ENCODE measurements at regions not wholly inside any gene's neighbourhood (a gene's known extent, or its start where the extent isn't known, plus 50 kb on each side); places are given as distances from the start of the nearest gene placed in this dataset.

DNA sequence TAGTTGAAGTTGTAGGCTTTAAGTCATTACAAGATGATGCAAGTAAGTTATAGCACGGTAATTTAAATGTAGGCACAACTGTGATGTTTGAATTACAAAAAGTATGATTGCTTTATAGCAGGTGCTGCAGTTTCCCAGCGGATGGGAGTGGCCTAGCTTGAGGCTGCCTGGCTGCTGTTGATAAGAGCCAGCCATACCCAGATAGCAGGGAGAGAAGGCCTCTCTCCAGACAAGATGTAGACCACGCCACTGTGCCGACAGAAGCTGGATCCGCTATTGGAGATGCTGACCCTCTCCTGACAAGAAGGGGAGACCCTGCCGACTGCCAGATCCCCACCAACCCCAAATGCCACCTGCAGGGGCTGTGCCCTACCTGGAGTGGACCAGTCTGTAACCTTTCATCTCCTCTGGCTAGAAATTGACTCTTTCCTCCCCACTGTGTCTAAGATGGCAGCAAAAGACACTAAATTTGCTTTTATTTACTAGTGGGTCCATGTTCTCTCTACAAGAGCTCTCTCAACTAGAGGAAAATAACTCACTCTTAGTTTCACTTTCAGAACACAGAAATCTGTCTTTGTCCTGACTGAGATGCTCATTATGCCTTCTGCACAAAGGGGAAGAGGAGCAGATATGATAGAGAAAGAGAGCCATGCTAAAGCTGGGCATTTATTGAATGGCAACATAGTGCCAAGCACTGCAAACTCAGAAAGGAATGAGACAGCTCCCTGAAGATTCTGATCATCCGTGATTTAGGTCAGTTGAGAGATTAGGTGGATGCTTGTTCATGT, 127.9 kb downstream of the URB2 start:
- H3K36me3 Mint-ChIP-seq (ENCODE audit: low read depth) = no peaks in the 10 kb centered on the region
- H3K27me3 Mint-ChIP-seq = no peaks in the 10 kb centered on the region
- no peak overlapping the region for H3K27ac Mint-ChIP-seq
- peak; percentile 48 for ATAC-seq (replicated peaks)
- H3K9me3 Mint-ChIP-seq = no peaks in the 10 kb centered on the region
- H3K4me3 Mint-ChIP-seq = peak overlapping the region; percentile 10
- H3K4me1 Mint-ChIP-seq = peaks cover 6% of the 10 kb centered on the region

- Mint-ChIP-seq H3K27ac (no peak overlapping the region), H3K4me3 (no peak overlapping the region), H3K36me3 (ENCODE audit: low read depth) (no peaks in the 10 kb centered on the region)
Observed at GRCh38 chr1:229756666-229757065, 130.6 kb downstream of the URB2 start.

GRCh38 chr1:229757226-229757625, 131.2 kb downstream of the URB2 start:
- Mint-ChIP-seq H3K27me3 (peaks cover 4% of the 10 kb centered on the region), H3K4me3 (no peak overlapping the region), H3K36me3 (ENCODE audit: low read depth) (no peaks in the 10 kb centered on the region), H3K9me3 (no peaks in the 10 kb centered on the region), H3K27ac (no peak overlapping the region), H3K4me1 (peaks cover 6% of the 10 kb centered on the region)
- no peak for ATAC-seq (replicated peaks)

More at GRCh38 chr1:229756666-229757065, 130.6 kb downstream of the URB2 start:
- H3K9me3 Mint-ChIP-seq = no peaks in the 10 kb centered on the region
- H3K4me1 Mint-ChIP-seq = peaks cover 6% of the 10 kb centered on the region
- no peak for ATAC-seq (replicated peaks)
- peaks cover 4% of the 10 kb centered on the region for H3K27me3 Mint-ChIP-seq

DNA sequence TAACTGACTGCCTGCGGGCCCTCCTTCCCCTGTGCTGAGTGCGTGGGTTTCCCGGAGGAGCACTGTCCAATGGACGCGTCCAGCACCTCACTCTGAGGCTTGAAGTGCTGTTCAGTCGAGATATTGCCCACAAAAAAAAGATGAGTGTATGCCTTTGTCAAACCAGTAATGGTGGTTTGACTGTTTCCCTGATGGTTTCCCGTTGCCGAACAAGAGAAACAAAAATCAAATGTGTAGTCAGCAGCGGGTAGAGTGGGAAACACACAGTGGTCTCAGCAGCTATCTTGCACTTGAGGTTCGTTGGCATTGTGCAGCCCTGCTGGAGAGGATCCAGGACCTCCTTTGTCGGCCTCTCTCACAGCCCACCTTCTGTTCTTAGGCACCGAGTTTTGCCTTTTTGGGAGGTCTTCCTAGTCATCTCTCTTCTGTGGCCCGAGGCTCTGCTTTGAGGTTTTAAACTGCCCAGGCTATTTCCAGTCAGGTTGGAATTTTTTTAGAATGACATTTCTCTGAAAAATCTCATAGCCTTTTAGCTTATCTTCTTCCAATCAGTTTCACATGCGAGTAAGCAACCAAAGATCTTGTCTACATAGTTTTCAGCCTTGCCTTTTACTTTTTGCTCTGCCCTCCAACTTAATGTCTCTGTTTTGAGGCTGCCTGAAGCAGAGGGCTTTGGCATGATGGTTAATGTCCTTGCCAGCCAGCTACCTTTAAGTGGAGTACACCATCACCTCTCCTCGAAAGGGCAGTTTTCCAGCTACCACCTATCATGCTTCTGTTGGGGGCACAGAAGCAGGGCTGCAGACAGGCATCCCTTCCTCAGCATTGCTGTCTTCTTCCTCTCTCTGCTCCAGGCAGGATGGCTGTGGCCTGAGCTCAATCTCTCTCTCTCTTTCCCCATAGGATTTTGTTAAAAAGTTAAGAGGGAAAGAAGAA, 132.3 kb downstream of the URB2 start:
- no peak overlapping the region for H3K27ac Mint-ChIP-seq
- H3K4me3 Mint-ChIP-seq = no peak overlapping the region
- peak; percentile 56 for ATAC-seq (replicated peaks)

GRCh38 chr1:229759037-229759435, 133.0 kb downstream of the URB2 start:
- H3K4me3 Mint-ChIP-seq = no peak overlapping the region
- no peaks in the 10 kb centered on the region for H3K9me3 Mint-ChIP-seq
- H3K4me1 Mint-ChIP-seq = peaks cover 5% of the 10 kb centered on the region
- H3K27me3 Mint-ChIP-seq = peaks cover 6% of the 10 kb centered on the region
- no peak for ATAC-seq (replicated peaks)
- no peaks in the 10 kb centered on the region for H3K36me3 Mint-ChIP-seq (ENCODE audit: low read depth)
- H3K27ac Mint-ChIP-seq = no peak overlapping the region

More for the DNA sequence above, 132.3 kb downstream of the URB2 start:
- H3K9me3 Mint-ChIP-seq = no peaks in the 10 kb centered on the region
- H3K27me3 Mint-ChIP-seq = peaks cover 5% of the 10 kb centered on the region
- H3K36me3 Mint-ChIP-seq (ENCODE audit: low read depth) = no peaks in the 10 kb centered on the region
- peaks cover 6% of the 10 kb centered on the region for H3K4me1 Mint-ChIP-seq

- Mint-ChIP-seq H3K27me3 (peaks cover 9% of the 10 kb centered on the region), H3K4me1 (no peaks in the 10 kb centered on the region), H3K36me3 (ENCODE audit: low read depth) (no peaks in the 10 kb centered on the region), H3K27ac (no peak overlapping the region), H3K4me3 (no peak overlapping the region), H3K9me3 (no peaks in the 10 kb centered on the region)
- ATAC-seq (replicated peaks) = no peak
Observed at GRCh38 chr1:229759586-229759985, 133.5 kb downstream of the URB2 start.

GRCh38 chr1:229760478-229760996, 134.5 kb downstream of the URB2 start:
- no peaks in the 10 kb centered on the region for H3K36me3 Mint-ChIP-seq (ENCODE audit: low read depth)
- H3K27me3 Mint-ChIP-seq = peaks cover 10% of the 10 kb centered on the region
- H3K27ac Mint-ChIP-seq = no peak overlapping the region
- no peak for ATAC-seq (replicated peaks)
- H3K4me1 Mint-ChIP-seq = no peaks in the 10 kb centered on the region
- H3K9me3 Mint-ChIP-seq = no peaks in the 10 kb centered on the region
- H3K4me3 Mint-ChIP-seq = no peak overlapping the region

GRCh38 chr1:229762891-229763290, 136.8 kb downstream of the URB2 start:
- ATAC-seq (replicated peaks) = no peak
- H3K4me1 Mint-ChIP-seq = no peaks in the 10 kb centered on the region
- H3K9me3 Mint-ChIP-seq = no peaks in the 10 kb centered on the region
- no peaks in the 10 kb centered on the region for H3K36me3 Mint-ChIP-seq (ENCODE audit: low read depth)
- no peak overlapping the region for H3K4me3 Mint-ChIP-seq
- H3K27me3 Mint-ChIP-seq = peaks cover 17% of the 10 kb centered on the region
- no peak overlapping the region for H3K27ac Mint-ChIP-seq

DNA sequence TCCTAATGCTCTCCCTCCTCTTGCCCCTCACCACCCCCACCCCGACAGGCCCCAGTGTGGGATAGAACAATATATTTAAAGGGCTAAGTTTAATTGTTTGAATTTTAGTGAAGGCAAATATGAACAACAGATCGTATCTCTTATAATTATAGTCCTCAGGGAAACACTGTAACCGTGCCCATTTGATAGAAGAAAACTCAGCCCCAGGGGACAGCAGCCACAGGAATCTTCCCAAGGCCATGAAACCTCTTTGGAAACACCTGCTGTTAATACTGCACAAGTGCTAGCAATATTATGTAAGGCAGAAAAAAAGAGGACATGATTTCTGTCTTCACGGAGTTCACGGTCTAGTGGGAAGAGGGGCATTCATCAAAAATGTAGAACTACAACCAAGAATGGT, 142.2 kb downstream of the URB2 start:
- Mint-ChIP-seq H3K27ac (no peak overlapping the region), H3K36me3 (ENCODE audit: low read depth) (no peaks in the 10 kb centered on the region), H3K4me3 (no peak overlapping the region), H3K4me1 (no peaks in the 10 kb centered on the region), H3K27me3 (peaks cover 35% of the 10 kb centered on the region), H3K9me3 (no peaks in the 10 kb centered on the region)
- no peak for ATAC-seq (replicated peaks)

- Mint-ChIP-seq H3K4me1 (no peaks in the 10 kb centered on the region), H3K27me3 (peaks cover 37% of the 10 kb centered on the region), H3K27ac (no peak overlapping the region), H3K9me3 (no peaks in the 10 kb centered on the region), H3K36me3 (ENCODE audit: low read depth) (no peaks in the 10 kb centered on the region), H3K4me3 (no peak overlapping the region)
- no peak for ATAC-seq (replicated peaks)
Observed at GRCh38 chr1:229769006-229769405, 143.0 kb downstream of the URB2 start.

DNA sequence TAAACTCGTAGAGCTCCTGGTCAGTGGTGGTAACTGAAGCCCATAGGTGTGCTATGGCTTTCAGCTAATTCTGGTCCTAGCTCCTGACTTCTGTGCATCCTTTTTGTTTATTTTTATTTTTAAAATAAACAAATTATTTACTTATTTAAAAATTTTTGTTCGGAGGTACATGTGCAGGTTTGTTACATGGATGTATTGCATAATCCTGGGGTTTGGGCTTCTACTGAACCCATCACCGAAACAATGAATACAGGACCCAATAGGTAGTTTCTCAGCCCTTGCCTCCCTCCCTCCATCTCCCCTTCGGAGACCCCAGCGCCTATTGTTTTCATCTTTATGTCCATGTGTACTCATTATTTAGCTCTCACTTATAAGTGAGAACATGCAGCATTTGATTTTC, 143.8 kb downstream of the URB2 start:
- peaks cover 35% of the 10 kb centered on the region for H3K27me3 Mint-ChIP-seq

GRCh38 chr1:229778794-229779193, 152.7 kb downstream of the URB2 start:
- Mint-ChIP-seq H3K27me3 (peaks cover 9% of the 10 kb centered on the region), H3K27ac (no peak overlapping the region), H3K9me3 (no peaks in the 10 kb centered on the region), H3K4me3 (no peak overlapping the region), H3K36me3 (ENCODE audit: low read depth) (no peaks in the 10 kb centered on the region), H3K4me1 (no peaks in the 10 kb centered on the region)
- ATAC-seq (replicated peaks) = no peak

More for the DNA sequence above, 143.8 kb downstream of the URB2 start:
- H3K36me3 Mint-ChIP-seq (ENCODE audit: low read depth) = no peaks in the 10 kb centered on the region
- no peak overlapping the region for H3K27ac Mint-ChIP-seq
- no peaks in the 10 kb centered on the region for H3K4me1 Mint-ChIP-seq
- ATAC-seq (replicated peaks) = no peak
- no peak overlapping the region for H3K4me3 Mint-ChIP-seq
- no peaks in the 10 kb centered on the region for H3K9me3 Mint-ChIP-seq

DNA sequence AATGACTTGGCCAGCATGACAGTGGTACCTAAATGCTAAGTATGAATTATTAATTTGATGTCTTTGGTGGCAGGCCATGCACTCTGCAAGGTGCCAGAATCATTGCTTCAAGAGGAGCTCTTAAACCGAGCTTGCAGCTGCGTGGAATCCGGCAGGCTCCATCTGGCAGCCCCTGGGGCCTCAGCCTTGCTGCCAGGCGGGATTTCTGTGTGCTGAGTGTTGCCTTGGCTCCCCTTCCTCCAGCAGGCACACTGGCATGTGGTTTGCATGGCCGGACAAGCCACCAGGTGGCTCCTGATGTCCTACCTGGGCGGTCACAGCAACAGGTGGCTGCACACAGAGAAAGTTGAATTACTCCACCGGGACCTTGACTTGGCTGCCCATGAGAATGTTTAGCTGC, 155.4 kb downstream of the URB2 start:
- Mint-ChIP-seq H3K27ac (no peak overlapping the region), H3K36me3 (ENCODE audit: low read depth) (no peaks in the 10 kb centered on the region), H3K4me3 (no peak overlapping the region), H3K27me3 (peaks cover 8% of the 10 kb centered on the region), H3K4me1 (no peaks in the 10 kb centered on the region), H3K9me3 (no peaks in the 10 kb centered on the region)
- ATAC-seq (replicated peaks) = no peak

DNA sequence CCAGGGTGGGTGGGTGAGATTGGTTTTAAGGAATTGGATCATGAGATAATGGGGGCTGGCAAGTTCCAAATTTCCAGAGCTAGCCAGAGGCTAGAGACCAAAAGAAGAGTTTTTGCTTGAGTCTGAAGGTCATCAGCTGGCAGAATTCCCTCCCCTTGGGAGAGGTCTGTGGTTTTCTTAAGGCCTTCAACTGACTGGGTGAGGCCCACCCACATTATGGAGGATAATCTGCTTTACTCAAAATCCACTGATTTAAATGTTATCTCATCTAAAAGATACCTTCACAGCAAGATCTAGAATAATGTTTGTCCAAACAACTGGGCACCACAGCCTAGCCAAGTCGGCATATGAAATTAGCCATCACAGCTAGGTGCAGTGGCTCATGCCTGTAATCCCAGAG, 156.4 kb downstream of the URB2 start:
- Mint-ChIP-seq H3K4me1 (no peaks in the 10 kb centered on the region), H3K27ac (no peak overlapping the region), H3K9me3 (no peaks in the 10 kb centered on the region), H3K4me3 (no peak overlapping the region), H3K36me3 (ENCODE audit: low read depth) (no peaks in the 10 kb centered on the region), H3K27me3 (peaks cover 11% of the 10 kb centered on the region)
- no peak for ATAC-seq (replicated peaks)

GRCh38 chr1:229784834-229785233, 158.8 kb downstream of the URB2 start:
- H3K27me3 Mint-ChIP-seq = peaks cover 18% of the 10 kb centered on the region
- H3K4me3 Mint-ChIP-seq = no peak overlapping the region
- no peaks in the 10 kb centered on the region for H3K36me3 Mint-ChIP-seq (ENCODE audit: low read depth)
- H3K9me3 Mint-ChIP-seq = peaks cover 6% of the 10 kb centered on the region
- H3K27ac Mint-ChIP-seq = no peak overlapping the region
- no peaks in the 10 kb centered on the region for H3K4me1 Mint-ChIP-seq
- ATAC-seq (replicated peaks) = no peak
